ENCODE measurements at regions not wholly inside any gene's neighbourhood (a gene's known extent, or its start where the extent isn't known, plus 50 kb on each side); places are given as distances from the start of the nearest gene placed in this dataset.

DNA sequence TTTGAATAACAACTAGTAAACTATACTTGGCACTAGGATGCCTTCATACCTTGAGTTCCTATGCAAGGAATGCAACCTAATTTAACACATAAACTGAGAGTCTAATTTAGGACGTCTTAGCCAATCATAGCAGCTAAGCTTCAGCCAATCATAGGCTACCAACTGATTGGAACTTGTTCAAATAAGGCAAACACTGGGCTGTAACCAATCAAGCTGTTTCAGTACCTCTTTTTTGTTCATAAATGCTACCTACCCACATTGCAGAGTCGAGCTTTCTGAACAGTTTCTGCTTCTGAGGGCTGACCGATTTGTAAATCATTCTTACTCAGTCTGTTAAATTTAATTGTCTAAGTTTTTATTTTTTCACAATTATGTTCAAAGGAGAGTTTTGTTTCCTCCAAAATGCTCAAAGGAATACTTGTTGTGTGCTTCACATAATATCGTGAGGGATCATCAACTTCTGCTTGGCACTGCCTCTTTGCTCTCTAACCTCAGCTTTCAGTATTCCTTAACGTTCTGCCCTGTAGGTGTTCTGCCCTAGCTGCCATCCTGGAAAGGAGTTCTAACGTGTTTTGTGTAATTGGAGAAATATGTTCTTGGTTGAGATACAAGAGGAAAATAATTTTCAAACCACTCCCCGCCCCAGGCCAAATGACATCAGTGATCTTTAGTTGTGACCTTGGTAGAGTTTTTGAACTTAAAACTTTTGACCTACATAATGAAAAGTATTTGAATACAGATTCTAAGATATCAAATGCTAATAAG lies 380.4 kb upstream of the MIS18BP1 start:
- H3K4me1 ChIP-seq = no peaks in the 10 kb centered on the region
- no peaks in the 10 kb centered on the region for H3K9me3 ChIP-seq
- H3K27ac ChIP-seq = no peak overlapping the region
- intact Hi-C loops (cut with DNase I; ENCODE audit: low total_unique reads) = no loop called here
- no peak overlapping the region for H3K4me3 ChIP-seq
- WGBS, 2 donors = 69 to 83% methylated on average over 7 of the region's 7 CpGs
- no peak for DNase-seq
- no peaks in the 10 kb centered on the region for H3K27me3 ChIP-seq
- TF ChIP-seq POLR2A (IDR thresholded peaks at IDR 0.05) = no peak
- TF ChIP-seq, protein P1, sequence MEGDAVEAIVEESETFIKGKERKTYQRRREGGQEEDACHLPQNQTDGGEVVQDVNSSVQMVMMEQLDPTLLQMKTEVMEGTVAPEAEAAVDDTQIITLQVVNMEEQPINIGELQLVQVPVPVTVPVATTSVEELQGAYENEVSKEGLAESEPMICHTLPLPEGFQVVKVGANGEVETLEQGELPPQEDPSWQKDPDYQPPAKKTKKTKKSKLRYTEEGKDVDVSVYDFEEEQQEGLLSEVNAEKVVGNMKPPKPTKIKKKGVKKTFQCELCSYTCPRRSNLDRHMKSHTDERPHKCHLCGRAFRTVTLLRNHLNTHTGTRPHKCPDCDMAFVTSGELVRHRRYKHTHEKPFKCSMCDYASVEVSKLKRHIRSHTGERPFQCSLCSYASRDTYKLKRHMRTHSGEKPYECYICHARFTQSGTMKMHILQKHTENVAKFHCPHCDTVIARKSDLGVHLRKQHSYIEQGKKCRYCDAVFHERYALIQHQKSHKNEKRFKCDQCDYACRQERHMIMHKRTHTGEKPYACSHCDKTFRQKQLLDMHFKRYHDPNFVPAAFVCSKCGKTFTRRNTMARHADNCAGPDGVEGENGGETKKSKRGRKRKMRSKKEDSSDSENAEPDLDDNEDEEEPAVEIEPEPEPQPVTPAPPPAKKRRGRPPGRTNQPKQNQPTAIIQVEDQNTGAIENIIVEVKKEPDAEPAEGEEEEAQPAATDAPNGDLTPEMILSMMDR (IDR thresholded peaks at IDR 0.05) = no peak
- no peaks in the 10 kb centered on the region for H3K36me3 ChIP-seq (ENCODE audit: low read depth, missing control alignments)

DNA sequence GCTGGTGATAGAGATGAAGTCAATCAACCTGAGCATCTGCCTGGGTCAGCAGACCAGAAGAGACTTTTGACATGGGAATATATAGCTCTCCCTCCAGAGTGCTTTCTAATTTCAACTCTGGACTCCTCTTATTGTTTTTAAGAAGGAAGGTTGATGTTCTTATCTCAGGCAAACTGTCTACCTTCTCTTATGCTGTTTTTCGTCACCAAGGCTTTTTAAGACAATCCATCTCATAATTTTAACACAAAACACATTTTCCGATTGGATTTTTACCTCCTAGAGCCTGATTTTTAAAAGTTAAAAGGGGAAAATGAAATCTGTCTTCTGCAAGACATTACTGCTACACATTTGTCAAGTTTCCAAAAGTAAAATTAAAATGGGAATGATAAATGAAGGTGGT lies 368.7 kb upstream of the MIS18BP1 start:
- H3K36me3 ChIP-seq (ENCODE audit: low read depth, missing control alignments) = no peaks in the 10 kb centered on the region
- no peak overlapping the region for H3K4me3 ChIP-seq
- no peak for DNase-seq
- no peak overlapping the region for H3K27ac ChIP-seq
- H3K27me3 ChIP-seq = no peaks in the 10 kb centered on the region
- no peaks in the 10 kb centered on the region for H3K4me1 ChIP-seq
- 74 to 83% methylated on average over 2 of the region's 2 CpGs for whole genome bisulfite sequencing, 2 donors
- TF ChIP-seq, protein P1 (IDR thresholded peaks at IDR 0.05) = no peak
- TF ChIP-seq POLR2A (IDR thresholded peaks at IDR 0.05) = no peak
- intact Hi-C loops (cut with DNase I; ENCODE audit: low total_unique reads) = no loop called here
- no peaks in the 10 kb centered on the region for H3K9me3 ChIP-seq

GRCh38 chr14:45619831-45620230 lies 366.8 kb upstream of the MIS18BP1 start:
- TF ChIP-seq, protein P1 (IDR thresholded peaks at IDR 0.05) = no peak
- no peak for TF ChIP-seq POLR2A (IDR thresholded peaks at IDR 0.05)
- Histone ChIP-seq H3K27ac (no peak overlapping the region), H3K9me3 (no peaks in the 10 kb centered on the region), H3K36me3 (ENCODE audit: low read depth, missing control alignments) (no peaks in the 10 kb centered on the region), H3K4me1 (no peaks in the 10 kb centered on the region), H3K4me3 (no peak overlapping the region), H3K27me3 (no peaks in the 10 kb centered on the region)
- WGBS, 2 donors = 90 to 92% methylated on average over 4 of the region's 4 CpGs
- DNase-seq = no peak
- intact Hi-C loops (cut with DNase I; ENCODE audit: low total_unique reads) = no loop called here

GRCh38 chr14:45610318-45610717 lies 357.3 kb upstream of the MIS18BP1 start:
- Histone ChIP-seq H3K4me3 (no peak overlapping the region), H3K27me3 (no peaks in the 10 kb centered on the region), H3K9me3 (no peaks in the 10 kb centered on the region), H3K4me1 (no peaks in the 10 kb centered on the region), H3K27ac (no peak overlapping the region), H3K36me3 (ENCODE audit: low read depth, missing control alignments) (no peaks in the 10 kb centered on the region)
- peak; percentile 21 for DNase-seq
- intact Hi-C loops (cut with DNase I; ENCODE audit: low total_unique reads) = no loop called here
- no peak for TF ChIP-seq POLR2A (IDR thresholded peaks at IDR 0.05)
- TF ChIP-seq, protein P1 (IDR thresholded peaks at IDR 0.05) = peak in 1 of 3 experiments; percentile 14
- WGBS, 2 donors = 16 to 25% methylated on average over 1 of the region's 1 CpG

DNA sequence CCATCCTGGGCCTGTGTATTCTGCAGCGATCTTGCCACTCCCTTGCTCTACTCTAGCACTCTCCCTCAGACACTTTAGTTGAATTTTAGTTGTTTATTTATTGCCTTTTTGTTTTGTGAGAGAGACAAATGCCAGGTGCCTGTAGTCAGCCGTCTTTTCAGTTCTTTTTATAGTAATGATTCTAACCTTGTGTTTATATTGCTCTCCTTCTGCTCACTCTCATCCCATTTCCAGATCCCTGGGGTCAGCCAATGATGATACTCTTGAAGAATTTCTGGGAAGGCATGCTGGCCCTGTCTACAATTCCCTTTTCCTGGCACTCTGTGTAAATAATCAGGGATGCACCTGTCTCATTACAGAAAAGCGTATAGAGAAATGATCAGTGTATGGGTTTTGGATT lies 334.1 kb upstream of the MIS18BP1 start:
- H3K4me1 ChIP-seq = no peaks in the 10 kb centered on the region
- 80% methylated on average over 3 of the region's 3 CpGs for WGBS, 2 donors
- TF ChIP-seq POLR2A (IDR thresholded peaks at IDR 0.05) = no peak
- TF ChIP-seq, protein P1 (IDR thresholded peaks at IDR 0.05) = no peak

More for the DNA sequence above, 334.1 kb upstream of the MIS18BP1 start:
- Histone ChIP-seq H3K4me3 (no peak overlapping the region), H3K27ac (no peak overlapping the region), H3K36me3 (ENCODE audit: low read depth, missing control alignments) (no peaks in the 10 kb centered on the region), H3K27me3 (no peaks in the 10 kb centered on the region), H3K9me3 (no peaks in the 10 kb centered on the region)
- intact Hi-C loops (cut with DNase I; ENCODE audit: low total_unique reads) = no loop called here
- DNase-seq = no peak
